Stimulated activated CD4-positive, alpha-beta T cell treated with anti-CD3 and anti-CD28 coated beads, Interleukin-2, amount 100 ng/mL, for 48 hours (primary cell): ENCODE measurements at regions not wholly inside any gene's neighbourhood (a gene's known extent, or its start where the extent isn't known, plus 50 kb on each side); places are given as distances from the start of the nearest gene placed in this dataset.

Source experiments
- DNase-seq, 2 donors: peaks; one replicate each; pipeline ENCODE4 v3.0.0-alpha.2; 2020

- DNase-seq, result no peak
Measured at GRCh38 chr18:25630682-25631081, 278.7 kb upstream of the ZNF521 start.

- DNase-seq, result no peak
Measured at GRCh38 chr18:25621682-25622081, 269.7 kb upstream of the ZNF521 start.

- DNase-seq, result no peak
Measured at GRCh38 chr18:25621144-25621543, 269.2 kb upstream of the ZNF521 start.

GRCh38 chr18:25614168-25614567 lies 262.2 kb upstream of the ZNF521 start:
- no peak for DNase-seq

GRCh38 chr18:25612466-25612865 lies 260.5 kb upstream of the ZNF521 start:
- no peak for DNase-seq

GRCh38 chr18:25608091-25608490 lies 256.1 kb upstream of the ZNF521 start:
- no peak for DNase-seq

GRCh38 chr18:25604894-25605597 lies 253.1 kb upstream of the ZNF521 start:
- DNase-seq, result no peak

GRCh38 chr18:25604196-25604893 lies 252.4 kb upstream of the ZNF521 start:
- no peak for DNase-seq

GRCh38 chr18:25599443-25599842 lies 247.5 kb upstream of the ZNF521 start:
- DNase-seq, result no peak

GRCh38 chr18:25597476-25597875 lies 245.5 kb upstream of the ZNF521 start:
- DNase-seq, result no peak

GRCh38 chr18:25595274-25596060 lies 243.5 kb upstream of the ZNF521 start:
- no peak for DNase-seq

- DNase-seq, result no peak
Measured at GRCh38 chr18:25594351-25594750, 242.4 kb upstream of the ZNF521 start.

- DNase-seq, result no peak
Measured at GRCh38 chr18:25592804-25593360, 240.9 kb upstream of the ZNF521 start.

- no peak for DNase-seq
Measured at GRCh38 chr18:25590456-25590855, 238.5 kb upstream of the ZNF521 start.

- no peak for DNase-seq
Measured at GRCh38 chr18:25587545-25587944, 235.6 kb upstream of the ZNF521 start.

- DNase-seq, result no peak
Measured at GRCh38 chr18:25568986-25569385, 217.0 kb upstream of the ZNF521 start.

- DNase-seq, result no peak
Measured at GRCh38 chr18:25563816-25564683, 212.1 kb upstream of the ZNF521 start.

- DNase-seq, result no peak
Measured at GRCh38 chr18:25563346-25563745, 211.4 kb upstream of the ZNF521 start.

GRCh38 chr18:25561918-25562317 lies 210.0 kb upstream of the ZNF521 start:
- DNase-seq, result no peak

GRCh38 chr18:25560369-25560768 lies 208.4 kb upstream of the ZNF521 start:
- no peak for DNase-seq

- DNase-seq, result no peak
Measured at GRCh38 chr18:25557011-25557410, 205.0 kb upstream of the ZNF521 start.

- no peak for DNase-seq
Measured at GRCh38 chr18:25553631-25554263, 201.8 kb upstream of the ZNF521 start.
